GM18951 (cell line): ENCODE measurements at regions not wholly inside any gene's neighbourhood (a gene's known extent, or its start where the extent isn't known, plus 50 kb on each side); places are given as distances from the start of the nearest gene placed in this dataset.
"Not testable (repeated sequence)": the region's sequence is repeated elsewhere in the genome, so short reads cannot be mapped to it uniquely, and the experiment has no call there.

ENCODE experiments used
- POLR2A ChIP-seq: IDR thresholded peaks from 4 replicates; pipeline ENCODE4 v1.6.1; 2011; ENCODE audit warnings: mild to moderate bottlenecking; ENCODE audit not compliant: insufficient read length, insufficient read depth; ENCODE audit errors: extremely low read depth
- in situ Hi-C: fragments of 300-500 bp; cut with MboI; formaldehyde crosslinking; loops from one replicate; pipeline ENCODE4 v1.12.0; 2022; ENCODE audit warnings: low sequenced_read_pairs, mixed read lengths, inconsistent platforms; ENCODE audit not compliant: unreplicated experiment

DNA sequence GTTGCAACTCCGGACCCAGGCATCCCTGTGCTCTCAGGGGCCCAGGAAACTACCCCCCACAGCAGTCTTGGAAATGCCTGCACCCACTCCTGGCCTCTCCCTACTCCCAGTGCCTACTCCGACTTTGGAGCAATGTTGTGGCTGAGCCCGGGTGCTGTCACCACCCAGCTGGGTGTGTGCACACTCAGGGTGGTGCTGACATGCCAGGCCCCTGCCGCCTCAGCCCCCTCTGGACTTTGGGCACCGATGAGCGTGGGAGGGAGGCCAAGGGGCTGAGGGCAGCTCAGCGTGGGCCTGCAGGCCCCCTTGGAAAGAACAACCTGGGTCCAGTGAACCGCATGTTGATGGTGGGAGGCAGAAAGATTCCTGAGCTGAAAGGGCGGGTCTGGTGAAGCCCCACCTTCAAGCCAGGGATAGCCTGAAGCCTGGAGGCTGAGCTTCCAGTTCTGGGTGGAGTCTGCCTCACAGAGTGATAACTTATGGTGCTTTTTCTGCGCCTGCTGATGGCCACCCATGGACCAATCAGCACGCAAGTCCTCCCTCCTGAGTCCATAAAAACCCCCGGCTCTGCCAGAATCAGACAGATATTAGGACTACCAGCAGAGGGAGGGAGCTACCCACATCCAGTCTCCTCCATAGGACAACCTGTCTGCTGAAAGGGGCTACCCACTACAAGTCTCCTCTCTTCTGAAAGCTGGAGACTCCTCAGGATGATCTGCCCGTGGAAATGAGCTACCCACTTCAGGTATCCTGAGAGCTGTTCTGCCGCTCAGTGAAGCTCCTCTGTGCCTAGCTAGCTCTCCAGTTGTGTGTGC is 380.4 kb upstream of the SORCS1 start:
- TF ChIP-seq POLR2A: no peak
- in situ Hi-C loops: no loop called here

GRCh38 chr10:107542607-107543006 is 378.1 kb upstream of the SORCS1 start:
- in situ Hi-C loops: no loop called here
- no peak for TF ChIP-seq POLR2A

DNA sequence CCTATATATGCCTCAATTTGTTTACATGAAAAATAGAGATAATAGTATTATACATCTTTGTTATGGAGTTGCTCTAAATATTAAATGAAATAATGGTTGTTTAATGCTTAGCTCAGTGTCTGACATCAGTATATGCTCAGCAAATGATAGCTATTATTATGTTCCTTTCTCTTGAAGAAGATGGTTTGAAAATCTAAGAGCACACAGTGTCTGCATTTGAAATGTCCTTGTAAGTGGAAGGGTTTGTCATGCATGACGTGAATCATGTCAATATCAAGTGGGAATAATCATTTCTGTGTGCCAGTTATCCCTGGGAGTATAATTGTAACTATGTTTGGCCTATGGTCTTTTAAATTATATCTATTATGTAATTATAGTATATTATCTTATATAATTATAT is 377.5 kb upstream of the SORCS1 start:
- in situ Hi-C loops: no loop called here
- TF ChIP-seq POLR2A: no peak

DNA sequence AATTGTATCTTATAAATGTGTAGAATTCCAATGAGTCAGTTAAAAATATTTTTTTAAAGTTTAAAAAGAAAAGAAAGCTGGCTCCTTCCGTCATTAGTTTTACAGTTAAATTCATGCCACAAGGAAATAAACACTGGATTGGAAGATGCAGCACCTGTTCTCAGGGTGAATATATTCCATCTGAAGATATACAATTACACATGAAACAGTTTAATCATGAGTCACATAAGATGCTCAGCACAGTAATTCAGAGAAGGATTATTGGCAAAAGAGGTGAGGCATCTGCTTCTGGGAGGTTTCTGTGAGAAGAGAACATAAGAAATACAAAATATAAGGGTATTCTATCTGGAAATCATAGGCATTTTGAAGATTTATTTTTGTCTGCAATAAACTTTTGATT is 376.5 kb upstream of the SORCS1 start:
- in situ Hi-C loops: no loop called here

DNA sequence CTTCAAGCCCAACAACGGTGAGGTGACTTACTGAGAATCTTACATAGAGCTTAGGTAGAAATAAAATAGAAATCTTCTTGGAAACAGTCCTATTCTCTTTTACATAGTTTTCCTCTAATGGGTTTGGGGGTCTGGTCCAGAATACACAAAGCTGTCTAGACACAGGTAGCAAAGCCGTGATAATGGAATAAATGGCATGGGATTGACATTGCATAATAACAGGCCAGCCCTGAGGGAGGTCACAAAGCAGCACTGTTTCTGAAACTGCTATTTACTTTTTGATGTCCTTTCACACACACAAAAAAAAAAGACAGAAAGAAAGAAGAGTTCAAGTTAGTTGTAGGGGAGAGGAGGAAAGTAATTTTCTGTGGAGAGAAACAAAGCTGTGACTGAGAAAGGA is 364.8 kb upstream of the SORCS1 start:
- in situ Hi-C loops: no loop called here
- no peak for TF ChIP-seq POLR2A

More for the DNA sequence above, 376.5 kb upstream of the SORCS1 start:
- no peak for TF ChIP-seq POLR2A

GRCh38 chr10:107520348-107520747 is 355.8 kb upstream of the SORCS1 start:
- in situ Hi-C loops: no loop called here
- no peak for TF ChIP-seq POLR2A

- in situ Hi-C loops: no loop called here
- no peak for TF ChIP-seq POLR2A
These were observed 353.3 kb upstream of the SORCS1 start for GRCh38 chr10:107517811-107518210.

GRCh38 chr10:107516349-107516748 is 351.8 kb upstream of the SORCS1 start:
- in situ Hi-C loops: no loop called here
- no peak for TF ChIP-seq POLR2A

DNA sequence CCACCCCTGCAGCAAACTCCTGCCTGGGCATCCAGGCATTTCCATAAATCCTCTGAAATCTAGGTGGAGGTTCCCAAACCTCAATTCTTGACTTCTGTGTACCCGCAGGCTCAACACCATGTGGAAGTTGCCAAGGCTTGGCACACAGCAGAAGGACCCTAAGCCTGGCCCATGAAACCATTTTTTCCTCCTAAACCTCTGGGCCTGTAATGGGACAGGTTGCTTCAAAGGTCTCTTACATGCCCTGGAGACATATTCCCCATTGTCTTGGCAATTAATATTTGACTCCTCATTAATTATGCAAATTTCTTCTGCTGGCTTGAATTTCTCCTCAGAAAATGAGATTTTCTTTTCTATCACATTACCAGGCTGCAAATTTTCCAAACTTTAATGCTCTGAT is 339.5 kb upstream of the SORCS1 start:
- in situ Hi-C loops: not testable (repeated sequence)

GRCh38 chr10:107502229-107502985 is 337.9 kb upstream of the SORCS1 start:
- TF ChIP-seq POLR2A: no peak
- in situ Hi-C loops: no loop called here

GRCh38 chr10:107498983-107499382 is 334.5 kb upstream of the SORCS1 start:
- in situ Hi-C loops: no loop called here
- no peak for TF ChIP-seq POLR2A

GRCh38 chr10:107497024-107497423 is 332.5 kb upstream of the SORCS1 start:
- TF ChIP-seq POLR2A: no peak
- in situ Hi-C loops: no loop called here

- in situ Hi-C loops: no loop called here
- TF ChIP-seq POLR2A: no peak
These were observed 332.1 kb upstream of the SORCS1 start for GRCh38 chr10:107496594-107496993.

- in situ Hi-C loops: no loop called here
- no peak for TF ChIP-seq POLR2A
These were observed 327.9 kb upstream of the SORCS1 start for GRCh38 chr10:107492389-107492788.
